ENCODE measurements at regions not wholly inside any gene's neighbourhood (a gene's known extent, or its start where the extent isn't known, plus 50 kb on each side); places are given as distances from the start of the nearest gene placed in this dataset.

- Histone ChIP-seq H3K27ac (ENCODE audit: low read length) (no peak overlapping the region), H3K9me2 (replicated peaks; ENCODE audit: insufficient read depth, low read length) (no peaks in the 10 kb centered on the region), H3K4me1 (ENCODE audit: low read length) (peaks cover 7% of the 10 kb centered on the region), H3K36me3 (ENCODE audit: insufficient read depth, low read length) (no peaks in the 10 kb centered on the region), H3K27me3 (ENCODE audit: low read length) (0 out of 2 replicates have a peak, but pooled peaks cover 3% of the 10 kb centered on the region), H4K20me1 (ENCODE audit: insufficient read depth, low read depth, low read length) (no peaks in the 10 kb centered on the region), H3K79me2 (ENCODE audit: low read length) (no peaks in the 10 kb centered on the region), H3K9ac (ENCODE audit: low read length) (no peak overlapping the region), H3K4me2 (ENCODE audit: low read depth, low read length, poor library complexity, severe bottlenecking) (no peak overlapping the region), H3K4me3 (ENCODE audit: low read length) (no peak overlapping the region), H3K9me3 (ENCODE audit: low read length) (no peaks in the 10 kb centered on the region), H2AFZ (ENCODE audit: low read length) (no peak overlapping the region)
- no peak for DNase-seq
These were observed 308.9 kb upstream of the RUNX1 start for GRCh38 chr21:35358008-35358407.

DNA sequence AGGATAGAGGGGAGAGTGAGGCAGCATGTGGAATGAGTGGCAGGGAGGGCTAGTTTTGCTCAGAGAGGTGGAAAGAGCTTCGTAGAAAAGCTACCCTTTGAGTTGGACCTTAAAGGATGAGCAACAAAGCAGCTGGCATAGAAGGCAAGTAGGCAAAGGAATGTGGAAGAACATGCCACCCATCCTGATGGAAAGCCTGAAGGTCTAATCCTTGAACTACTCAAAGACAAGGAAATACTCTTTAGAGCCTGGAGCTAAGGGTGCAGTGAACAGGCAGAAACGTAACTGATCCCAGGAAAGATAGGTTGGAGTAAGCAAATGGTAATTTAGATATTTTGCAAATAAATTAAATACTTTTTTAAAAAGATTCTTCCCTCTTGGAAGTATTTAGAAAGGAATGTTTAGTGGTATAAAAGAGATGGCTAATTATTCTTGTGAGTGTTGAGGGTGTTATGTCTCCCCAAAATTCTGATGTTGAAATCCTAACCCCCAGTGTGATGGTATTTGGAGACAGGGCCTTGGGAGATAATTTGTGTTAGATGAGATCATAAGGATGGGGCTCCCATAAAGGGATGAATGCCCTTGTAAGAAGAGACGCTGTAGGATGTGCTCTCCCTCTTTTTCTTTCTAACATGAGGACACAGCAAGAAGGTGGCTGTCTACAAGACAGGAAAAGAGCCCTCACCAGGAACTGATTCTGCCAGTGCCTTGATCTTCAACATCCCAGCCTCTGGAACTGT lies 308.1 kb upstream of the RUNX1 start:
- Histone ChIP-seq H3K27ac (ENCODE audit: low read length) (no peak overlapping the region), H3K9ac (ENCODE audit: low read length) (no peak overlapping the region), H3K36me3 (ENCODE audit: insufficient read depth, low read length) (no peaks in the 10 kb centered on the region), H3K4me2 (ENCODE audit: low read depth, low read length, poor library complexity, severe bottlenecking) (no peak overlapping the region), H4K20me1 (ENCODE audit: insufficient read depth, low read depth, low read length) (no peaks in the 10 kb centered on the region), H3K9me2 (replicated peaks; ENCODE audit: insufficient read depth, low read length) (no peaks in the 10 kb centered on the region), H3K4me3 (ENCODE audit: low read length) (no peak overlapping the region), H3K9me3 (ENCODE audit: low read length) (no peaks in the 10 kb centered on the region), H3K27me3 (ENCODE audit: low read length) (0 out of 2 replicates have a peak, but pooled peaks cover 3% of the 10 kb centered on the region), H3K79me2 (ENCODE audit: low read length) (no peaks in the 10 kb centered on the region), H3K4me1 (ENCODE audit: low read length) (peaks cover 7% of the 10 kb centered on the region), H2AFZ (ENCODE audit: low read length) (no peak overlapping the region)
- no peak for DNase-seq

DNA sequence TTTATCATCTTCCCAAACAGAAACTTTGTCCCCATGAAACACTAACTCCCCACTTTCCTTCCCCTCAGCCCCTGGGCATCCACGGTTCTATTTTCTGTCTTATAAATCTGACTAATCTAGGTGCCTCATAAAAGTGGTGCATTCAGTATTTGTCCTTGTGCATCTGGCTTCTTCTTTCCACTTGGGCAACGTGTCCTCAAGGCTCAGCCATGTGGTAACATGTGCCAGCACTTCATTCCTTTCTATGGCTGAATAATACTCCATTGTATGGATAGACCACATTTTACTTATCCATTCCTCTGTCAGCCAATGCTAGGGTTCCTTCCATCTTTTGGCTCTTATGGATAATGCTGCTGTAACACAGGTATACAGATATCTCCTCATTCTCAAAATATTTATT lies 305.0 kb upstream of the RUNX1 start:
- no peaks in the 10 kb centered on the region for H4K20me1 ChIP-seq (ENCODE audit: insufficient read depth, low read depth, low read length)
- H3K36me3 ChIP-seq (ENCODE audit: insufficient read depth, low read length): no peaks in the 10 kb centered on the region
- H3K4me3 ChIP-seq (ENCODE audit: low read length): no peak overlapping the region
- no peak for DNase-seq
- no peak overlapping the region for H3K27ac ChIP-seq (ENCODE audit: low read length)
- no peaks in the 10 kb centered on the region for H3K27me3 ChIP-seq (ENCODE audit: low read length)
- peaks cover 7% of the 10 kb centered on the region for H3K4me1 ChIP-seq (ENCODE audit: low read length)
- H3K9ac ChIP-seq (ENCODE audit: low read length): no peak overlapping the region
- H3K4me2 ChIP-seq (ENCODE audit: low read depth, low read length, poor library complexity, severe bottlenecking): no peak overlapping the region
- H3K79me2 ChIP-seq (ENCODE audit: low read length): no peaks in the 10 kb centered on the region
- H3K9me2 ChIP-seq (replicated peaks; ENCODE audit: insufficient read depth, low read length): no peaks in the 10 kb centered on the region
- H3K9me3 ChIP-seq (ENCODE audit: low read length): no peaks in the 10 kb centered on the region
- H2AFZ ChIP-seq (ENCODE audit: low read length): no peak overlapping the region

GRCh38 chr21:35352793-35353192 lies 303.7 kb upstream of the RUNX1 start:
- H3K4me3 ChIP-seq (ENCODE audit: low read length): no peak overlapping the region
- H3K9ac ChIP-seq (ENCODE audit: low read length): no peak overlapping the region
- H3K79me2 ChIP-seq (ENCODE audit: low read length): no peaks in the 10 kb centered on the region
- no peak overlapping the region for H2AFZ ChIP-seq (ENCODE audit: low read length)
- no peaks in the 10 kb centered on the region for H4K20me1 ChIP-seq (ENCODE audit: insufficient read depth, low read depth, low read length)
- no peaks in the 10 kb centered on the region for H3K27me3 ChIP-seq (ENCODE audit: low read length)
- H3K36me3 ChIP-seq (ENCODE audit: insufficient read depth, low read length): no peaks in the 10 kb centered on the region
- H3K4me1 ChIP-seq (ENCODE audit: low read length): peaks cover 2% of the 10 kb centered on the region
- H3K9me2 ChIP-seq (replicated peaks; ENCODE audit: insufficient read depth, low read length): no peaks in the 10 kb centered on the region
- H3K27ac ChIP-seq (ENCODE audit: low read length): no peak overlapping the region
- H3K9me3 ChIP-seq (ENCODE audit: low read length): no peaks in the 10 kb centered on the region
- no peak overlapping the region for H3K4me2 ChIP-seq (ENCODE audit: low read depth, low read length, poor library complexity, severe bottlenecking)
- no peak for DNase-seq

DNA sequence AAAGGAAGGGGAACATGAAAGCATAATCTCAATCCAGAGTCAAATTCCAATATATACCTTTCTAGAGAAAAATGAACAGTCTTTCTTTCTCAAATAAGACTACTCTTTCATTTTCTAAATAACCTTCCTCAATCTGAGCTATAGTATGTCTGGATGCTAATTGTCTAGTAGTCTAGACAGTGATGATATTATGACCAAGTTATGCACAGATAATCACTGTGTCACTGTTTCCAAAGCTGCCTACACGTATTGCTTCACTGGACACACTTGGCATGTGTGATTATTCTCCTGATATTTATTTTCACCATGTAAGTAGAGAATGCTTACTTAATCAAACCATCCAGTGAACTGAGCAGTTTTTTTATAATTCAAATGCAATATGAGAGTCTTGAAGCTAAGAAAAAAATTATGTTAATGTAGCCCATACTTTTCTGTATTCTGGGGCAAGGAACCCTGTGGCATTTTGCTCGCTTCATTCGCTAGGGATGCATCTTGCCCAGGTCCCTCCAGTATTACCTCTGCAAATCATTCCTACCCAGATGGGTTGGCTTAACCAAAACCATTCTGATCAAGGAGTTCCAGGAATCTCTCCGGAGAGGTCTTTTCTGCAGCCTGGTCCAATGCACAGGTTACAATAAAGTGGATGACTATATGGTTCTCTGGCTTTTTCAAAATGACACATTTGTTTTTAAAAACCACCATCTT lies 303.1 kb upstream of the RUNX1 start:
- H3K4me3 ChIP-seq (ENCODE audit: low read length): no peak overlapping the region
- H2AFZ ChIP-seq (ENCODE audit: low read length): no peak overlapping the region
- no peak overlapping the region for H3K9ac ChIP-seq (ENCODE audit: low read length)
- no peaks in the 10 kb centered on the region for H3K9me3 ChIP-seq (ENCODE audit: low read length)
- H3K27ac ChIP-seq (ENCODE audit: low read length): no peak overlapping the region
- H3K79me2 ChIP-seq (ENCODE audit: low read length): no peaks in the 10 kb centered on the region
- H3K36me3 ChIP-seq (ENCODE audit: insufficient read depth, low read length): no peaks in the 10 kb centered on the region
- H3K27me3 ChIP-seq (ENCODE audit: low read length): no peaks in the 10 kb centered on the region
- no peaks in the 10 kb centered on the region for H4K20me1 ChIP-seq (ENCODE audit: insufficient read depth, low read depth, low read length)
- H3K4me1 ChIP-seq (ENCODE audit: low read length): no peaks in the 10 kb centered on the region
- no peak for DNase-seq
- no peak overlapping the region for H3K4me2 ChIP-seq (ENCODE audit: low read depth, low read length, poor library complexity, severe bottlenecking)
- no peaks in the 10 kb centered on the region for H3K9me2 ChIP-seq (replicated peaks; ENCODE audit: insufficient read depth, low read length)

GRCh38 chr21:35351434-35351833 lies 302.3 kb upstream of the RUNX1 start:
- Histone ChIP-seq H3K9me2 (replicated peaks; ENCODE audit: insufficient read depth, low read length) (no peaks in the 10 kb centered on the region), H3K79me2 (ENCODE audit: low read length) (no peaks in the 10 kb centered on the region), H3K4me2 (ENCODE audit: low read depth, low read length, poor library complexity, severe bottlenecking) (no peak overlapping the region), H3K9me3 (ENCODE audit: low read length) (no peaks in the 10 kb centered on the region), H3K9ac (ENCODE audit: low read length) (no peak overlapping the region), H3K4me1 (ENCODE audit: low read length) (no peaks in the 10 kb centered on the region), H3K36me3 (ENCODE audit: insufficient read depth, low read length) (no peaks in the 10 kb centered on the region), H3K27ac (ENCODE audit: low read length) (no peak overlapping the region), H4K20me1 (ENCODE audit: insufficient read depth, low read depth, low read length) (no peaks in the 10 kb centered on the region), H3K27me3 (ENCODE audit: low read length) (no peaks in the 10 kb centered on the region), H2AFZ (ENCODE audit: low read length) (no peak overlapping the region), H3K4me3 (ENCODE audit: low read length) (no peak overlapping the region)
- DNase-seq: no peak

DNA sequence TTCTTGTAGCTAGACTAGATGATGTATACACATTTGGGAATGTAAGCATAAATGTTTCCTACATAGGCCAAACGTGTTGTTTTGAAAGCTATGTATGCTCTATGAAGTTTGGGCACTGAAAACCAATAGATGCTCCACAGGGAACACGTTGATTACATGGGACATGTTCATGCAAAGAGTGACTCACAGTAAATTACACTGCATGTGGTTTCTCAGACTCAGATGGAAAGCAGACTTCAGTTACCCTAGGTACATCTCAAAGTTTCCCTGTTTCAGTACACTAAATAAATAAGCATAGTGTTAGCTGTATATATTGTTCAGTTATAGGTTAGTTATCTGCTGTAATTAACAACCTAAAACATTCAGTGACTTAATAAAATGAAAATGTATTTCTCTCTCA lies 301.9 kb upstream of the RUNX1 start:
- Histone ChIP-seq H3K9me3 (ENCODE audit: low read length) (no peaks in the 10 kb centered on the region), H3K9me2 (replicated peaks; ENCODE audit: insufficient read depth, low read length) (no peaks in the 10 kb centered on the region), H3K36me3 (ENCODE audit: insufficient read depth, low read length) (no peaks in the 10 kb centered on the region), H2AFZ (ENCODE audit: low read length) (no peak overlapping the region), H3K9ac (ENCODE audit: low read length) (no peak overlapping the region), H3K27ac (ENCODE audit: low read length) (no peak overlapping the region), H3K4me1 (ENCODE audit: low read length) (no peaks in the 10 kb centered on the region), H3K4me2 (ENCODE audit: low read depth, low read length, poor library complexity, severe bottlenecking) (no peak overlapping the region), H3K27me3 (ENCODE audit: low read length) (no peaks in the 10 kb centered on the region), H3K79me2 (ENCODE audit: low read length) (no peaks in the 10 kb centered on the region), H4K20me1 (ENCODE audit: insufficient read depth, low read depth, low read length) (no peaks in the 10 kb centered on the region), H3K4me3 (ENCODE audit: low read length) (no peak overlapping the region)
- no peak for DNase-seq

DNA sequence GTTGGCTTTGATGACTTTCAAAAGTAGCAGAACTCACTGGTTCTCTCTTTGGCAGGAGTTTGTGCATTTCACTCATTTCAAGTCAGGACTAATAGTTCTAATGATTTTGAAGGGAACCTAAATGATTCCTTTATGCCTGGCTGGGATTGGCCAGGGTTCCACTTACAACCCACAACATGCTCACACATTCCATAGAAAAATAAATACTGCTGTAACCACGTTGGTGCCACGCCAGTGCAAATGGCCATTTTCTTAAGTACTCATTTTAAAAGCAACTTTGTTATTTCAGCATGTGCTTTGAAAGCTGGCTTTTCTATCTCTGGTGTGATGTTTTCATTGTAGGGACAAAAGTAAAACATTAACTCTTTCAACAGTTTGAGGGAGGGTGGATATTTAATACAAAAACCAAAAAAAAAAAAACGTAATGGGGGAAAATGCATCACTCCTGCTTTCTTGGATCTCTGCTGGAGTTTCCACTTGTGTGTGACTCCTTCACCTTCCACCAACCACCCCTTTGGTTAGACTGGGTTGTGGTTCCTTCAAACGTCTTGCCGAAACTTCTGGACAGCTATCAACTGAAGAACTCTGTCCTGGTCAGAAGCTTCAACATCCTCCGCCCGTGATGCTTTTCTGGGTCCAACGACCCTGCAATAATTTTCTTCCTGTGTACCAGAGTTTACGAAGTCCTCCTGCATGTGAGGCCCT lies 300.4 kb upstream of the RUNX1 start:
- H3K9me3 ChIP-seq (ENCODE audit: low read length): no peaks in the 10 kb centered on the region

More for the DNA sequence above, 300.4 kb upstream of the RUNX1 start:
- H4K20me1 ChIP-seq (ENCODE audit: insufficient read depth, low read depth, low read length): no peaks in the 10 kb centered on the region
- H3K4me1 ChIP-seq (ENCODE audit: low read length): no peaks in the 10 kb centered on the region
- H3K79me2 ChIP-seq (ENCODE audit: low read length): no peaks in the 10 kb centered on the region
- DNase-seq: no peak
- no peak overlapping the region for H3K4me3 ChIP-seq (ENCODE audit: low read length)
- H2AFZ ChIP-seq (ENCODE audit: low read length): no peak overlapping the region
- no peaks in the 10 kb centered on the region for H3K36me3 ChIP-seq (ENCODE audit: insufficient read depth, low read length)
- H3K27me3 ChIP-seq (ENCODE audit: low read length): no peaks in the 10 kb centered on the region
- H3K9ac ChIP-seq (ENCODE audit: low read length): no peak overlapping the region
- no peaks in the 10 kb centered on the region for H3K9me2 ChIP-seq (replicated peaks; ENCODE audit: insufficient read depth, low read length)
- H3K27ac ChIP-seq (ENCODE audit: low read length): no peak overlapping the region
- H3K4me2 ChIP-seq (ENCODE audit: low read depth, low read length, poor library complexity, severe bottlenecking): no peak overlapping the region
